SH-SY5Y (cell line): ENCODE measurements at regions not wholly inside any gene's neighbourhood (a gene's known extent, or its start where the extent isn't known, plus 50 kb on each side); places are given as distances from the start of the nearest gene placed in this dataset.

Experiments used
- GATA2 ChIP-seq: IDR thresholded peaks from 2 replicates; pipeline ENCODE4 v1.6.1; 2011; ENCODE audit warnings: mild to moderate bottlenecking, low read depth, low read length
- GATA3 ChIP-seq: IDR thresholded peaks from 2 replicates; pipeline ENCODE4 v1.6.1; 2011; ENCODE audit warnings: low read depth, mild to moderate bottlenecking, low read length, moderate library complexity

DNA sequence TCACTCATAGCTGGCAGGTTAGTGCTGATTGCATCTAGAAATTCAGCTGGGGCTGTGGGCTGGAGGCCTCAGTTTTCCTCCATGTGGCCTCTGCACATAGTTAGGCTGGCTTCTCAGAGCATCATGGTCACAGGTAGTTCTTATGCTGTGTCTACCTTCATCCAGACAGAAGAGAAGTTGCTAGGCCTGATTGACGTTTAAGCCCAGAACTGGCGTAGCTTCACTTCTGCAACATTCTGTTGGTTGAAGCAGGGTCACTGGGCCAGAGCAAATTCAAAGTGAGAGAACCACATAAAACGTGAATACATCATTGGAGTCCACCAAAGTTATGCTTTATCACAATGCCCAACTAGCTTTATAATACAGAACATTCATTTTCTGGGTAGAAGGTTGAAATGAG is 116.0 kb downstream of the SPP2 start:
- no peak for TF ChIP-seq GATA2
- TF ChIP-seq GATA3, result no peak
